GM18499 (cell line): ENCODE measurements at regions not wholly inside any gene's neighbourhood (a gene's known extent, or its start where the extent isn't known, plus 50 kb on each side); places are given as distances from the start of the nearest gene placed in this dataset.
"Not testable (repeated sequence)": the region's sequence is repeated elsewhere in the genome, so short reads cannot be mapped to it uniquely, and the experiment has no call there.

Experiments
- ATAC-seq: cut with Tn5 transposase; IDR thresholded peaks from one replicate; pipeline ENCODE4 v1.9.1; 2021; ENCODE audit warnings: moderate number of reproducible peaks; ENCODE audit not compliant: insufficient read depth, unreplicated experiment

GRCh38 chr1:120465900-120466299, 51.1 kb downstream of the NBPF8 start:
- not testable (repeated sequence) for ATAC-seq

GRCh38 chr1:120477663-120478062, 62.8 kb downstream of the NBPF8 start:
- not testable (repeated sequence) for ATAC-seq

- ATAC-seq: not testable (repeated sequence)
Measured at GRCh38 chr1:120478400-120478799, 63.6 kb downstream of the NBPF8 start.

GRCh38 chr1:120487542-120487941, 72.7 kb downstream of the NBPF8 start:
- ATAC-seq: not testable (repeated sequence)

GRCh38 chr1:120489217-120489616, 74.4 kb downstream of the NBPF8 start:
- not testable (repeated sequence) for ATAC-seq

- not testable (repeated sequence) for ATAC-seq
Measured at GRCh38 chr1:120497145-120497544, 82.3 kb downstream of the NBPF8 start.

GRCh38 chr1:120503284-120503683, 88.4 kb downstream of the NBPF8 start:
- ATAC-seq: not testable (repeated sequence)

GRCh38 chr1:120506352-120506751, 91.5 kb downstream of the NBPF8 start:
- not testable (repeated sequence) for ATAC-seq

- not testable (repeated sequence) for ATAC-seq
Measured at GRCh38 chr1:120508351-120508750, 93.5 kb downstream of the NBPF8 start.

GRCh38 chr1:120509258-120509657, 94.4 kb downstream of the NBPF8 start:
- ATAC-seq: not testable (repeated sequence)

- not testable (repeated sequence) for ATAC-seq
Measured at GRCh38 chr1:120513099-120513498, 98.3 kb downstream of the NBPF8 start.

- ATAC-seq: not testable (repeated sequence)
Measured at GRCh38 chr1:120513531-120513930, 98.7 kb downstream of the NBPF8 start.

GRCh38 chr1:120519196-120519595, 104.4 kb downstream of the NBPF8 start:
- not testable (repeated sequence) for ATAC-seq

GRCh38 chr1:120524416-120524815, 109.6 kb downstream of the NBPF8 start:
- not testable (repeated sequence) for ATAC-seq

- ATAC-seq: not testable (repeated sequence)
Measured at GRCh38 chr1:120525386-120525785, 110.6 kb downstream of the NBPF8 start.

GRCh38 chr1:120529475-120530089, 114.7 kb downstream of the NBPF8 start:
- not testable (repeated sequence) for ATAC-seq

- ATAC-seq: not testable (repeated sequence)
Measured at GRCh38 chr1:120531455-120531854, 116.6 kb downstream of the NBPF8 start.

- peak; percentile 52 for ATAC-seq
Measured at GRCh38 chr1:120534361-120535047, 119.7 kb downstream of the NBPF8 start.

- ATAC-seq: peak; percentile 44
Measured at GRCh38 chr1:120535052-120535451, 120.2 kb downstream of the NBPF8 start.

GRCh38 chr1:120541394-120541793, 126.6 kb downstream of the NBPF8 start:
- not testable (repeated sequence) for ATAC-seq

- ATAC-seq: not testable (repeated sequence)
Measured at GRCh38 chr1:120542365-120542764, 127.5 kb downstream of the NBPF8 start.

GRCh38 chr1:120542940-120543339, 128.1 kb downstream of the NBPF8 start:
- ATAC-seq: not testable (repeated sequence)
